ENCODE measurements at regions not wholly inside any gene's neighbourhood (a gene's known extent, or its start where the extent isn't known, plus 50 kb on each side); places are given as distances from the start of the nearest gene placed in this dataset.
"Not testable (repeated sequence)": the region's sequence is repeated elsewhere in the genome, so short reads cannot be mapped to it uniquely, and the experiment has no call there.

DNA sequence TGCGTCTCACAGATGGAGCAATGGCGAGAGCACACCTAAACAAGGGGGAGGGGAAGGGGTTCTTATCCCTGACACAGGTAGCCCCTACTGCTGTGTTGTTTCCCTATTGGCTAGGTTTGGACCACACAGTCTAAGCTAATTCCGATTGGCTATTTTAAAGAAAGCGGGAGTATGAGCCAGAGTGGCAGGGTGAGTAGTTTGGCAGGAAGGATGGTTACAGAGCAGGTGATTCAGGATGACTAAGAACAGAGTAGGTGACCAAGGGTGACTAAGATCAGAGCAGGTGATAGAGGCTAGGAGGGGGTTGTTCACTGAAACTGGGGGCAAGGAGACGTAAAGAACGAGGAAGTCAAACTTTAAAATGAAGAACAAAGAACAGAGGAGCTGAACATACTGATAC, 511.8 kb downstream of the EDEM1 start:
- no peak overlapping the region for H3K27ac ChIP-seq
- no peak for DNase-seq (ENCODE audit: low spot score)
- TF ChIP-seq, protein P1, sequence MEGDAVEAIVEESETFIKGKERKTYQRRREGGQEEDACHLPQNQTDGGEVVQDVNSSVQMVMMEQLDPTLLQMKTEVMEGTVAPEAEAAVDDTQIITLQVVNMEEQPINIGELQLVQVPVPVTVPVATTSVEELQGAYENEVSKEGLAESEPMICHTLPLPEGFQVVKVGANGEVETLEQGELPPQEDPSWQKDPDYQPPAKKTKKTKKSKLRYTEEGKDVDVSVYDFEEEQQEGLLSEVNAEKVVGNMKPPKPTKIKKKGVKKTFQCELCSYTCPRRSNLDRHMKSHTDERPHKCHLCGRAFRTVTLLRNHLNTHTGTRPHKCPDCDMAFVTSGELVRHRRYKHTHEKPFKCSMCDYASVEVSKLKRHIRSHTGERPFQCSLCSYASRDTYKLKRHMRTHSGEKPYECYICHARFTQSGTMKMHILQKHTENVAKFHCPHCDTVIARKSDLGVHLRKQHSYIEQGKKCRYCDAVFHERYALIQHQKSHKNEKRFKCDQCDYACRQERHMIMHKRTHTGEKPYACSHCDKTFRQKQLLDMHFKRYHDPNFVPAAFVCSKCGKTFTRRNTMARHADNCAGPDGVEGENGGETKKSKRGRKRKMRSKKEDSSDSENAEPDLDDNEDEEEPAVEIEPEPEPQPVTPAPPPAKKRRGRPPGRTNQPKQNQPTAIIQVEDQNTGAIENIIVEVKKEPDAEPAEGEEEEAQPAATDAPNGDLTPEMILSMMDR (IDR thresholded peaks at IDR 0.05): no peak
- no peak overlapping the region for H3K4me3 ChIP-seq

DNA sequence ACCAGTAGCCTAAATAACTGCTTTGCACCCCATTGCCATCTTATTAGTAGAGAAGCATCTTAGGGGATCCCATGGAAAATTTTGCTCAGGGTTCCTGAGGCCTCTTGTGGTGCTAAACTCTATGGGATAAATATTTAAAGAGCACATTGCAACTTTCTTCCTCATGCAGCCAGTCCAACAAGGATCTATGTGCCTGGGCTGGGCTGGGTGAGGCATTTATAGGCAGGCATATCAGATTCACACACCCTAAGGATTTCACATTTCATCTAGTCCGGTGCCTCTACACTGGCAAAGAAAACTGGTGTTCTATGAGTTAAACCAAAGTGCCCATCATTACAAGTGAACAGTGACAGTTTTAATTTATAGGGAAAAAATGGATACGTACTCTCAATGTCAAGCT, 512.3 kb downstream of the EDEM1 start:
- Histone ChIP-seq H3K4me3 (no peak overlapping the region), H3K27ac (no peak overlapping the region)
- DNase-seq (ENCODE audit: low spot score): no peak
- TF ChIP-seq, protein P1 (IDR thresholded peaks at IDR 0.05): no peak

DNA sequence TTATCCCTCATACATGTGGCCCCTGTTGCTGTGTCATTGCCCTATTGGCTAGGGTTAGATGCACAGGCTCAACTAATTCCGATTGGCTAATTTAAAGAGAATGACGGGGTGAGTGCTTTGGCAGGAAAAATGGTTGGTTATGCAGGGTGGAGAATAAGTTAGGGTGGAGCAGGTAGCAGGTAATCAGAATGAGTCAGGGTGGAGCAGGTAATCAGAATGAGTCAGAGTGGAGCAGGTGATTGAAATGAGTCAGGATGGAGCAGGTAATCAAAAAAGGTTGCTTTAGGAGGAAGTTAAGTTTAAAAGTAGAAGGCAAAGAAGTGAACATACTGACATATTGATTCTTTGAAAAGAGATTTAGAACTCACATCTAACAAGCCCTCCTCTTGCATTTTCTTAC, 513.5 kb downstream of the EDEM1 start:
- DNase-seq (ENCODE audit: low spot score); H3K27ac ChIP-seq; H3K4me3 ChIP-seq: not testable (repeated sequence)

DNA sequence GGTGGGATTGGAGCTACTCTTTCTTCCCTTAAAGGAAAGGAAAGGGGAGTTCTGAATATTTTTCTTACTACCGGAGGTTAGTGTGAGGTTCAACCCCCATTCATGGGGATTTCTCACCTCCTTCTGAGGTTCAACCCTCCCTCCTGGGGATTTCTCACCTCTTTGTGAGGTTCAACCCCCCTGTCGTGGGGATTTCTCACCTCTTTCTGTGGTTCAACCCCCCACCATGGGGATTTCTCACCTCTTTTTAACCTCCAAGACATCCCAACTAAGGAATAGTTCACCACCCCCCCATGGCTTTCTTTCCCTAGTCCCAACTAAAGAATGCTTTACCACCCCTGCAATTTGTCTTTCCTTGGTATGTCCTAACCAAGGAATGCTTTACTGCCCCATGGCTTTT, 520.3 kb downstream of the EDEM1 start:
- H3K4me3 ChIP-seq: no peak overlapping the region
- DNase-seq (ENCODE audit: low spot score): no peak
- TF ChIP-seq, protein P1 (IDR thresholded peaks at IDR 0.05): no peak
- H3K27ac ChIP-seq: no peak overlapping the region

DNA sequence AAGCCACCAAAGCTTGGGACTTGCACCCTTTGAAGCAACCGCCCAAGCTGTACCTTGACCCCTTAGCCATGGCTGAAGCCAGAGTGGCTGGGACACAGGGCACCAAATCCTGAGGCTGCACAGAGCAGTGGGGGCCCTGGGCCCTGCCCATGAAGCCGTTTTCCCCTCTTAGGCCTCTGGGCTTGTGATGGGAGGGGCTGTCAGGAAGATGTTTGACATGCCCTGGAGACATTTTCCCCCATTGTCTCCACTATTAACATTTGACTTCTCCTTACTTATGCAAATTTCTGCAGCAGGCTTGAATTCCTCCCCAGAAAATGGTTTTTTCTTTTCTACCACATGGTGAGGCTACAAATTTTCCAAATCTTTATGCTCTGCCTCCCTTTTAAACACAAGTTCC, 522.2 kb downstream of the EDEM1 start:
- no peak for DNase-seq (ENCODE audit: low spot score)
- TF ChIP-seq, protein P1 (IDR thresholded peaks at IDR 0.05): no peak
- Histone ChIP-seq H3K27ac (no peak overlapping the region), H3K4me3 (no peak overlapping the region)

DNA sequence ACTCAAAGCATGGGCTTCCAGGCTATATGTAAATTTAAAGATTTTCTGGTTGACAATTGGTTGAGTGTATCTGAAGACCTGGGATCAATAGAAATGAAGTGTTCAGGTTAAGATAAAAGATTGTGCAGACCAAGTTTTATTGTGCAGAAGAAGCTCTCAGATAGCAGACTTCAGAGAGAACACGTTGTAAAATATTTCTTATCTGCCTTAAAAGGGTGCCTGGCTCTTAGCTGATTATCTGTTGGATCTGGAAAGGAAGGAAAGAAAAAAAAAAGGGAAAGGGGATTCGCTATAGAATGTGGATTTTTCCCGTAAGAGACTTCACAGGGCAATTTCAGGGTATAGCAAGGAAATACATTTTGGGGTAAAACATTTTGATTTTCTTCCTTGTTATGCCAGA, 523.2 kb downstream of the EDEM1 start:
- no peak overlapping the region for H3K4me3 ChIP-seq
- H3K27ac ChIP-seq: no peak overlapping the region
- TF ChIP-seq, protein P1 (IDR thresholded peaks at IDR 0.05): no peak
- DNase-seq (ENCODE audit: low spot score): no peak

DNA sequence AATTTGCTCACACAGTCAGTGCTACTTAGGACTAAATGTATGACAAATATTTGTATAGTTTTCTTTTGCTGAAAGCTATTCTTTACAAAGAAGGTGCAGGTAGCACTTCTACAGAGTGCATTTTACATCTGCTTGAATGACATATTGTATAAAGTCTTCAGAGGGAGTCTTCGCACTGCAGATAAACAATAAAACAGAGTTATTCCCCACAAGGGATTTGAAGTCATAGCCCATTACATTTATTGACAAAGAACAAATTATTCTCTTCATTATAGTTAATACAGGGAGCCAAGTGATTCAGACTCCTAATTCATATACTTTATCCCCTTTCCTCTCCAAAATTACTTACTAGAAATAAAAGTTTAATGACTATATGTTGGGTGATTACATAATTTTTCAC, 529.7 kb downstream of the EDEM1 start:
- no peak overlapping the region for H3K4me3 ChIP-seq
- DNase-seq (ENCODE audit: low spot score): no peak
- no peak overlapping the region for H3K27ac ChIP-seq
- TF ChIP-seq, protein P1 (IDR thresholded peaks at IDR 0.05): no peak

DNA sequence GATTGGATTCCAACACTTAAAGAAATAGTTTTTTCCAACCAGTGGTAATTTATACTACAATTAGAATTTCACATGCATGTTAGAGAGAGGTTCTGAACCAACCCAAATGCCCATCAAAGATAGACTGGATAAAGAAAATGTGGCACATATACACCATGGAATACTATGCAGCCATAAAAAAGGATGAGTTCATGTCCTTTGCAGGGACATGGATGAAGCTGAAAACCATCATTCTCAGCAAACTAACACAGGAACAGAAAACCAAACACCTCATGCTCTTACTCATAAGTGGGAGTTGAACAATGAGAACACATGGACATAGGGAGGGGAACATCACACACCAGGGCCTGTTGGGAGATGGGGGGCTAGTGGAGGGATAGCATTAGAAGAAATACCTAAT, 532.2 kb downstream of the EDEM1 start:
- not testable (repeated sequence) for DNase-seq (ENCODE audit: low spot score); H3K4me3 ChIP-seq; H3K27ac ChIP-seq

All from coronary artery (tissue), 2 donors.